Upper lobe of left lung (tissue), 4 donors: ENCODE measurements at regions not wholly inside any gene's neighbourhood (a gene's known extent, or its start where the extent isn't known, plus 50 kb on each side); places are given as distances from the start of the nearest gene placed in this dataset.

ENCODE experiments used
- POLR2A ChIP-seq, 4 donors: fragments of 450-650 bp; IDR thresholded peaks; one replicate each; pipeline ENCODE4 v1.5.1; 2016 to 2017; ENCODE audit warnings: antibody characterized with exemption in 4 of 4, mild to moderate bottlenecking in 2 of 4
- POLR2AphosphoS5 ChIP-seq, 2 donors: sonication (generic); formaldehyde crosslinking; IDR thresholded peaks; one replicate each; pipeline ENCODE4 v1.5.1; 2017; ENCODE audit warnings: antibody characterized with exemption in 2 of 2
- TF ChIP-seq, protein P1 (sequence below), 6 experiments: fragments of 450-650 bp in 4 of 6; fragments of 200-600 bp in 2 of 6; sonication (generic) in 2 of 6; IDR thresholded peaks; one replicate each; pipeline ENCODE4 v1.5.1; 2016 to 2019; ENCODE audit warnings: antibody characterized with exemption in 6 of 6

DNA sequence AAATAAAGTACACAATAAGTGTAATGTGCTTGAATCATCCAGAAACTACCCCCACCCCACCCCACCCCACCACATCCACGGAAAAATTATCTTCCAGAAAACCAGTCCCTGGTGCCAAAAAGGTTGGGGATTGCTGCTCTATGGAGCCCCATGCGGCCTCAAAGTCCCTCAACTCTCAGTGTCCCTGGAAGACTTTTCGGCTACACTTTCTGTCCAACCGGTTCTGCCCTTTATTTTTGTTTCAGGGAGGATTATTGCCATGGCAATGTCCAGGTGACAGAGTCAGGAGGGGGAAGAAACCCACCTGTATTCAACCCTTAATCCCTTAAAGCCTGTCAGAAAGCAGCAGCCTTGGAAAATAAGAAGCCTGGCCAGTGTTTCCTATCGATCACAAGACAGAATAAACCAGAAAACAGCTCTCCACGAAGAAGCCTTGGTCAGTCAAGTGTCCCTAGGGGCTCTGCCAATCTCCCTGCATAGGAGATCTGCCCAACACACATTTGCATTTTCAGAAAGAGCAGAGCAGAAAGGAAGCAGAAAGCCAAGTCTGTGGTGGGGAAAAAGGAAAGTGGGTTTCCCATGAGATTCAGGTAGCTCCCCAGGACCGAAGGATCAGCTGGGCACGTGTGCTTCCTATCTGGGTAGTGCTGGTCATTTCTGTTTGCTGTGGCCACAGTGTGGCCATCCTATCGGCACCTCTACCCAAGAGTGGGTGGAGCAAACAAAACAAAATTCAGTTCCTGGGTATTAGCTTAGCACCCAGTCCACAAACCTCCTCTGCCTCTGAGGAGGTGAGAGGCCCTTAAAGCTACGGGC, 342.7 kb downstream of the SOX9 start:
- TF ChIP-seq, protein P1, sequence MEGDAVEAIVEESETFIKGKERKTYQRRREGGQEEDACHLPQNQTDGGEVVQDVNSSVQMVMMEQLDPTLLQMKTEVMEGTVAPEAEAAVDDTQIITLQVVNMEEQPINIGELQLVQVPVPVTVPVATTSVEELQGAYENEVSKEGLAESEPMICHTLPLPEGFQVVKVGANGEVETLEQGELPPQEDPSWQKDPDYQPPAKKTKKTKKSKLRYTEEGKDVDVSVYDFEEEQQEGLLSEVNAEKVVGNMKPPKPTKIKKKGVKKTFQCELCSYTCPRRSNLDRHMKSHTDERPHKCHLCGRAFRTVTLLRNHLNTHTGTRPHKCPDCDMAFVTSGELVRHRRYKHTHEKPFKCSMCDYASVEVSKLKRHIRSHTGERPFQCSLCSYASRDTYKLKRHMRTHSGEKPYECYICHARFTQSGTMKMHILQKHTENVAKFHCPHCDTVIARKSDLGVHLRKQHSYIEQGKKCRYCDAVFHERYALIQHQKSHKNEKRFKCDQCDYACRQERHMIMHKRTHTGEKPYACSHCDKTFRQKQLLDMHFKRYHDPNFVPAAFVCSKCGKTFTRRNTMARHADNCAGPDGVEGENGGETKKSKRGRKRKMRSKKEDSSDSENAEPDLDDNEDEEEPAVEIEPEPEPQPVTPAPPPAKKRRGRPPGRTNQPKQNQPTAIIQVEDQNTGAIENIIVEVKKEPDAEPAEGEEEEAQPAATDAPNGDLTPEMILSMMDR (IDR thresholded peaks at IDR 0.05) = no peak
- TF ChIP-seq POLR2A (IDR thresholded peaks at IDR 0.05) (no peak), POLR2AphosphoS5 (IDR thresholded peaks at IDR 0.05) (no peak)
